Trophoblast cell (in vitro differentiated cells and primary cell): ENCODE measurements at regions not wholly inside any gene's neighbourhood (a gene's known extent, or its start where the extent isn't known, plus 50 kb on each side); places are given as distances from the start of the nearest gene placed in this dataset.

Source experiments
- DNase-seq, 2 donors: peaks; one replicate each; pipeline ENCODE4 v3.0.0-alpha.2; 2016
- H2AFZ ChIP-seq: 2 replicates; pipeline ENCODE4 v1.6.1; 2013; ENCODE audit warnings: low read length, moderate library complexity, mild to moderate bottlenecking; ENCODE audit not compliant: insufficient read depth, poor library complexity
- H2AK5ac ChIP-seq: 2 replicates; pipeline ENCODE4 v1.6.1; 2013; ENCODE audit warnings: mild to moderate bottlenecking, low read length
- H2BK120ac ChIP-seq: 2 replicates; pipeline ENCODE4 v1.6.1; 2013; ENCODE audit warnings: low read length, mild to moderate bottlenecking, moderate library complexity; ENCODE audit not compliant: insufficient read depth, poor library complexity
- H2BK12ac ChIP-seq: 2 replicates; pipeline ENCODE4 v1.6.1; 2013; ENCODE audit warnings: mild to moderate bottlenecking, low read length, moderate library complexity
- H2BK5ac ChIP-seq: 2 replicates; pipeline ENCODE4 v1.6.1; 2013; ENCODE audit warnings: low read length, low read depth, moderate library complexity, mild to moderate bottlenecking; ENCODE audit not compliant: poor library complexity
- H3K14ac ChIP-seq: 2 replicates; pipeline ENCODE4 v1.6.1; 2013; ENCODE audit warnings: mild to moderate bottlenecking, low read length
- H3K18ac ChIP-seq: 2 replicates; pipeline ENCODE4 v1.6.1; 2013; ENCODE audit warnings: mild to moderate bottlenecking, low read length
- H3K23ac ChIP-seq: 2 replicates; pipeline ENCODE4 v1.6.1; 2013; ENCODE audit warnings: low read length
- H3K27ac ChIP-seq: 2 replicates; pipeline ENCODE4 v1.5.1; 2013; ENCODE audit warnings: low read depth, mild to moderate bottlenecking, inconsistent platforms, low read length, moderate library complexity
- H3K27me3 ChIP-seq: 2 replicates; pipeline ENCODE4 v1.6.1; 2013; ENCODE audit warnings: inconsistent platforms, mild to moderate bottlenecking, low read length, moderate library complexity; ENCODE audit not compliant: insufficient read depth
- H3K36me3 ChIP-seq, 2 experiments: 1 replicate in 1 of 2; 2 replicates in 1 of 2; pipeline ENCODE4 v1.6.1; 2013; ENCODE audit warnings: low read length in 2 of 2, mild to moderate bottlenecking in 2 of 2, moderate library complexity in 1 of 2; ENCODE audit not compliant: insufficient read depth in 2 of 2, control insufficient read depth in 1 of 2
- H3K4ac ChIP-seq: 2 replicates; pipeline ENCODE4 v1.6.1; 2013; ENCODE audit warnings: low read depth, mild to moderate bottlenecking, low read length, moderate library complexity
- H3K4me1 ChIP-seq, 2 experiments: 1 replicate in 1 of 2; 2 replicates in 1 of 2; pipeline ENCODE4 v1.6.1; 2013; ENCODE audit warnings: low read length in 2 of 2, mild to moderate bottlenecking in 2 of 2, moderate library complexity in 1 of 2; ENCODE audit not compliant: insufficient read depth in 2 of 2, control insufficient read depth in 1 of 2
- H3K4me2 ChIP-seq: 2 replicates; pipeline ENCODE4 v1.6.1; 2013; ENCODE audit warnings: inconsistent platforms, mild to moderate bottlenecking, low read length, moderate library complexity
- H3K4me3 ChIP-seq: 2 replicates; pipeline ENCODE4 v1.5.1; 2013; ENCODE audit warnings: mild to moderate bottlenecking, low read depth, low read length, inconsistent platforms
- H3K79me1 ChIP-seq: one replicate; pipeline ENCODE4 v1.6.1; 2013; ENCODE audit warnings: low read length
- H3K79me2 ChIP-seq: 2 replicates; pipeline ENCODE4 v1.6.1; 2013; ENCODE audit warnings: low read length, mild to moderate bottlenecking; ENCODE audit not compliant: control insufficient read depth, insufficient read depth, poor library complexity
- H3K9ac ChIP-seq: 2 replicates; pipeline ENCODE4 v1.6.1; 2013; ENCODE audit warnings: mild to moderate bottlenecking, low read length
- H3K9me3 ChIP-seq: 2 replicates; pipeline ENCODE4 v1.6.1; 2013; ENCODE audit warnings: low read depth, mild to moderate bottlenecking, control low read depth, inconsistent platforms, low read length; ENCODE audit not compliant: insufficient read depth
- H4K12ac ChIP-seq: 2 replicates; pipeline ENCODE4 v1.6.1; 2013; ENCODE audit warnings: low read depth, mild to moderate bottlenecking, low read length, moderate library complexity
- H4K8ac ChIP-seq: 2 replicates; pipeline ENCODE4 v1.6.1; 2013; ENCODE audit warnings: low read depth, mild to moderate bottlenecking, low read length, moderate library complexity
- H4K91ac ChIP-seq: one replicate; pipeline ENCODE4 v1.6.1; 2013; ENCODE audit warnings: low read depth, mild to moderate bottlenecking, low read length, moderate library complexity
- WGBS: extraction: QIAGEN DNeasy Blood & Tissue Kit; methylation state at CpG from one replicate; pipeline ENCODE4 v1.1.7; 2013; ENCODE audit warnings: missing lambda C conversion rate; ENCODE audit not compliant: insufficient read length, insufficient coverage; ENCODE audit errors: extremely low coverage; 5-methylcytosine and 5-hydroxymethylcytosine counted together

GRCh38 chrX:46039526-46039925, 505.7 kb downstream of the ZNF674 start:
- Histone ChIP-seq H4K8ac (no peak overlapping the region), H4K91ac (no peak overlapping the region), H3K27ac (no peak overlapping the region), H3K4me1 (no peaks in the 10 kb centered on the region), H3K36me3 (no peaks in the 10 kb centered on the region), H2BK12ac (no peak overlapping the region), H3K14ac (no peak overlapping the region), H3K4ac (no peak overlapping the region), H3K79me1 (no peaks in the 10 kb centered on the region), H3K4me3 (no peak overlapping the region), H3K4me2 (no peak overlapping the region), H3K18ac (no peak overlapping the region), H3K23ac (no peak overlapping the region), H2BK5ac (no peak overlapping the region), H2AK5ac (no peak overlapping the region), H3K9me3 (no peaks in the 10 kb centered on the region), H3K27me3 (no peaks in the 10 kb centered on the region), H2BK120ac (no peak overlapping the region), H3K9ac (no peak overlapping the region), H4K12ac (no peak overlapping the region), H2AFZ (no peak overlapping the region), H3K79me2 (no peaks in the 10 kb centered on the region)
- WGBS = no CpG with 5 or more reads among the region's 5 CpGs
- no peak for DNase-seq

GRCh38 chrX:46036508-46036907, 508.7 kb downstream of the ZNF674 start:
- no peaks in the 10 kb centered on the region for H3K4me1 ChIP-seq
- no peak overlapping the region for H4K8ac ChIP-seq
- H3K9me3 ChIP-seq = no peaks in the 10 kb centered on the region
- no peak overlapping the region for H3K27ac ChIP-seq
- no peak overlapping the region for H2AFZ ChIP-seq
- H3K9ac ChIP-seq = no peak overlapping the region
- H3K79me2 ChIP-seq = no peaks in the 10 kb centered on the region
- H3K27me3 ChIP-seq = no peaks in the 10 kb centered on the region
- no peak overlapping the region for H2BK12ac ChIP-seq
- H3K4me2 ChIP-seq = no peak overlapping the region
- H2BK5ac ChIP-seq = no peak overlapping the region
- no CpG with 5 or more reads among the region's 1 CpG for WGBS
- no peak overlapping the region for H4K12ac ChIP-seq
- no peak overlapping the region for H4K91ac ChIP-seq
- H3K4me3 ChIP-seq = no peak overlapping the region
- no peak for DNase-seq
- no peaks in the 10 kb centered on the region for H3K36me3 ChIP-seq
- no peak overlapping the region for H3K18ac ChIP-seq
- H2BK120ac ChIP-seq = no peak overlapping the region
- H3K79me1 ChIP-seq = no peaks in the 10 kb centered on the region
- H3K23ac ChIP-seq = no peak overlapping the region
- H3K4ac ChIP-seq = no peak overlapping the region
- no peak overlapping the region for H3K14ac ChIP-seq
- H2AK5ac ChIP-seq = no peak overlapping the region

- no peak overlapping the region for H2BK12ac ChIP-seq
- H3K27ac ChIP-seq = no peak overlapping the region
- no peak overlapping the region for H2BK5ac ChIP-seq
- no peak overlapping the region for H3K4ac ChIP-seq
- H3K14ac ChIP-seq = no peak overlapping the region
- H2BK120ac ChIP-seq = no peak overlapping the region
- H3K4me3 ChIP-seq = no peak overlapping the region
- H3K36me3 ChIP-seq = no peaks in the 10 kb centered on the region
- DNase-seq = no peak
- no peak overlapping the region for H4K91ac ChIP-seq
- no peak overlapping the region for H4K8ac ChIP-seq
- no peak overlapping the region for H2AK5ac ChIP-seq
- H3K4me1 ChIP-seq = no peaks in the 10 kb centered on the region
- no peak overlapping the region for H3K23ac ChIP-seq
- no peaks in the 10 kb centered on the region for H3K27me3 ChIP-seq
- no peaks in the 10 kb centered on the region for H3K79me1 ChIP-seq
- H2AFZ ChIP-seq = no peak overlapping the region
- no peak overlapping the region for H3K9ac ChIP-seq
- no peaks in the 10 kb centered on the region for H3K9me3 ChIP-seq
- H3K18ac ChIP-seq = no peak overlapping the region
- H4K12ac ChIP-seq = no peak overlapping the region
- no peak overlapping the region for H3K4me2 ChIP-seq
- H3K79me2 ChIP-seq = no peaks in the 10 kb centered on the region
These were observed 510.4 kb downstream of the ZNF674 start for GRCh38 chrX:46034868-46035267.

- H3K9me3 ChIP-seq = no peaks in the 10 kb centered on the region
- no peak overlapping the region for H3K27ac ChIP-seq
- no peak overlapping the region for H2AK5ac ChIP-seq
- H4K8ac ChIP-seq = no peak overlapping the region
- H2BK12ac ChIP-seq = no peak overlapping the region
- no peak overlapping the region for H2AFZ ChIP-seq
- H2BK120ac ChIP-seq = no peak overlapping the region
- H3K9ac ChIP-seq = no peak overlapping the region
- no peaks in the 10 kb centered on the region for H3K79me2 ChIP-seq
- no peaks in the 10 kb centered on the region for H3K27me3 ChIP-seq
- H3K23ac ChIP-seq = no peak overlapping the region
- H4K12ac ChIP-seq = no peak overlapping the region
- no peak for DNase-seq
- H4K91ac ChIP-seq = no peak overlapping the region
- H3K36me3 ChIP-seq = no peaks in the 10 kb centered on the region
- no peak overlapping the region for H3K4me2 ChIP-seq
- H3K14ac ChIP-seq = no peak overlapping the region
- H3K4me3 ChIP-seq = no peak overlapping the region
- H2BK5ac ChIP-seq = no peak overlapping the region
- no peak overlapping the region for H3K4ac ChIP-seq
- no peak overlapping the region for H3K18ac ChIP-seq
- no CpG with 5 or more reads among the region's 1 CpG for WGBS
- H3K4me1 ChIP-seq = no peaks in the 10 kb centered on the region
- no peaks in the 10 kb centered on the region for H3K79me1 ChIP-seq
These were observed 515.4 kb downstream of the ZNF674 start for GRCh38 chrX:46029777-46030176.

GRCh38 chrX:46016296-46016695, 528.9 kb downstream of the ZNF674 start:
- H3K4me1 ChIP-seq = no peaks in the 10 kb centered on the region
- H2BK120ac ChIP-seq = no peak overlapping the region
- no peak overlapping the region for H3K4me3 ChIP-seq
- no peak overlapping the region for H3K4me2 ChIP-seq
- H2AK5ac ChIP-seq = no peak overlapping the region
- no peak overlapping the region for H3K4ac ChIP-seq
- H3K18ac ChIP-seq = no peak overlapping the region
- H3K9ac ChIP-seq = no peak overlapping the region
- no peak overlapping the region for H2BK12ac ChIP-seq
- no peak overlapping the region for H4K12ac ChIP-seq
- H3K79me1 ChIP-seq = no peaks in the 10 kb centered on the region
- H3K14ac ChIP-seq = no peak overlapping the region
- DNase-seq = no peak
- no CpG with 5 or more reads among the region's 18 CpGs for WGBS
- no peak overlapping the region for H4K8ac ChIP-seq
- no peak overlapping the region for H3K23ac ChIP-seq
- H3K27me3 ChIP-seq = no peaks in the 10 kb centered on the region
- no peak overlapping the region for H3K27ac ChIP-seq
- H3K9me3 ChIP-seq = no peaks in the 10 kb centered on the region
- no peak overlapping the region for H2BK5ac ChIP-seq
- no peak overlapping the region for H2AFZ ChIP-seq
- H3K36me3 ChIP-seq = no peaks in the 10 kb centered on the region
- H4K91ac ChIP-seq = no peak overlapping the region
- no peaks in the 10 kb centered on the region for H3K79me2 ChIP-seq
